SU-DHL-6 (cell line): ENCODE measurements at regions not wholly inside any gene's neighbourhood (a gene's known extent, or its start where the extent isn't known, plus 50 kb on each side); places are given as distances from the start of the nearest gene placed in this dataset.

Experiments used
- H2AFZ ChIP-seq: fragments of 200-600 bp; sonication (generic); 2 replicates; pipeline ENCODE4 v1.6.1; 2014; ENCODE audit warnings: low read depth, mild to moderate bottlenecking, moderate library complexity, mixed read lengths, antibody characterized with exemption, low read length; ENCODE audit not compliant: severe bottlenecking
- H3F3A ChIP-seq: fragments of 200-600 bp; shearing (Covaris generic); 2 replicates; pipeline ENCODE4 v1.6.0; 2016; ENCODE audit warnings: antibody characterized with exemption, mild to moderate bottlenecking; ENCODE audit not compliant: insufficient read depth
- H3K27ac ChIP-seq: fragments of 200-600 bp; sonication (generic); 2 replicates; pipeline ENCODE4 v1.5.1; 2016; ENCODE audit warnings: low read depth, mild to moderate bottlenecking, low read length, moderate library complexity, mixed read lengths
- H3K27me3 ChIP-seq: fragments of 200-600 bp; sonication (generic), shearing (Covaris generic); 2 replicates; pipeline ENCODE4 v1.6.0; 2014; ENCODE audit warnings: mild to moderate bottlenecking, low read length
- H3K36me3 ChIP-seq: fragments of 200-600 bp; sonication (generic); 2 replicates; pipeline ENCODE4 v1.6.1; 2014; ENCODE audit warnings: mild to moderate bottlenecking, low read length, mixed read lengths
- H3K4me2 ChIP-seq: fragments of 300-600, 200-600 bp; shearing (Covaris generic), sonication (generic); 2 replicates; pipeline ENCODE4 v1.6.0; 2014; ENCODE audit warnings: low read length, low read depth, mild to moderate bottlenecking; ENCODE audit not compliant: poor library complexity, severe bottlenecking
- H3K4me3 ChIP-seq: fragments of 200-600 bp; sonication (generic); 2 replicates; pipeline ENCODE4 v1.5.1; 2014; ENCODE audit warnings: antibody characterized with exemption, low read length, mild to moderate bottlenecking, mixed read lengths; ENCODE audit not compliant: insufficient read depth, poor library complexity, severe bottlenecking
- H3K79me2 ChIP-seq: fragments of 200-600 bp; sonication (generic); 2 replicates; pipeline ENCODE4 v1.6.1; 2014; ENCODE audit warnings: mild to moderate bottlenecking, low read length, moderate library complexity; ENCODE audit not compliant: insufficient read depth
- H3K9ac ChIP-seq: fragments of 200-600 bp; sonication (generic); 2 replicates; pipeline ENCODE4 v1.7.0; 2014; ENCODE audit warnings: mild to moderate bottlenecking, low read length
- H3K9me2 ChIP-seq: fragments of 200-600 bp; sonication (generic); replicated peaks from 2 replicates; pipeline ENCODE4 v1.6.1; 2014; ENCODE audit warnings: low read length; ENCODE audit not compliant: insufficient read depth
- H3K9me3 ChIP-seq: fragments of 200-600 bp; sonication (generic); 2 replicates; pipeline ENCODE4 v1.6.1; 2014; ENCODE audit warnings: low read length, mixed read lengths; ENCODE audit not compliant: insufficient read depth
- H4K20me1 ChIP-seq: fragments of 200-600 bp; sonication (generic); 2 replicates; pipeline ENCODE4 v1.6.1; 2014; ENCODE audit warnings: low read depth, mild to moderate bottlenecking, antibody characterized with exemption, low read length, moderate library complexity, mixed read lengths
- CTCF ChIP-seq: fragments of 200-600 bp; sonication (generic); IDR thresholded peaks from one replicate; pipeline ENCODE4 v1.5.1; 2017; ENCODE audit warnings: antibody characterized with exemption, mild to moderate bottlenecking, low read length, moderate library complexity; ENCODE audit not compliant: insufficient read depth, poor library complexity, severe bottlenecking
- EZH2phosphoT487 ChIP-seq: fragments of 200-600 bp; sonication (generic), shearing (Covaris generic); conservative IDR thresholded peaks from 2 replicates; pipeline ENCODE4 v1.6.1; 2018; ENCODE audit warnings: mild to moderate bottlenecking, antibody characterized with exemption, low read length, moderate library complexity, mixed read lengths

GRCh38 chr21:16241479-16241963, 511.7 kb downstream of the USP25 start:
- H3K9me2 ChIP-seq, result no peaks in the 10 kb centered on the region
- no peak overlapping the region for H3K4me2 ChIP-seq
- H3K27me3 ChIP-seq, result no peaks in the 10 kb centered on the region
- H3K27ac ChIP-seq, result no peak overlapping the region
- no peak overlapping the region for H2AFZ ChIP-seq
- no peak overlapping the region for H3K4me3 ChIP-seq
- H3K36me3 ChIP-seq, result no peaks in the 10 kb centered on the region
- H4K20me1 ChIP-seq, result no peaks in the 10 kb centered on the region
- TF ChIP-seq CTCF (no peak), EZH2phosphoT487 (no peak)
- H3F3A ChIP-seq, result no peaks in the 10 kb centered on the region
- no peaks in the 10 kb centered on the region for H3K79me2 ChIP-seq
- no peak overlapping the region for H3K9ac ChIP-seq
- H3K9me3 ChIP-seq, result no peaks in the 10 kb centered on the region

- Histone ChIP-seq H3K27ac (no peak overlapping the region), H3K79me2 (no peaks in the 10 kb centered on the region), H3K9ac (no peak overlapping the region), H4K20me1 (no peaks in the 10 kb centered on the region), H3K36me3 (no peaks in the 10 kb centered on the region), H3K4me2 (no peak overlapping the region), H3K9me2 (no peaks in the 10 kb centered on the region), H2AFZ (no peak overlapping the region), H3K9me3 (no peaks in the 10 kb centered on the region), H3K4me3 (no peak overlapping the region), H3F3A (no peaks in the 10 kb centered on the region), H3K27me3 (no peaks in the 10 kb centered on the region)
- no peak for TF ChIP-seq CTCF
- no peak for TF ChIP-seq EZH2phosphoT487
Observed at GRCh38 chr21:16243396-16243795, 513.6 kb downstream of the USP25 start.

GRCh38 chr21:16248705-16249104, 518.9 kb downstream of the USP25 start:
- Histone ChIP-seq H3K79me2 (no peaks in the 10 kb centered on the region), H3K36me3 (no peaks in the 10 kb centered on the region; the same call in 1 of the 2 replicates), H3K4me3 (no peak overlapping the region), H4K20me1 (no peaks in the 10 kb centered on the region), H3K9me3 (no peaks in the 10 kb centered on the region), H3K27ac (no peak overlapping the region), H3F3A (no peaks in the 10 kb centered on the region), H3K27me3 (no peaks in the 10 kb centered on the region), H2AFZ (no peak overlapping the region), H3K4me2 (no peak overlapping the region), H3K9me2 (no peaks in the 10 kb centered on the region), H3K9ac (no peak overlapping the region)
- no peak for TF ChIP-seq CTCF
- no peak for TF ChIP-seq EZH2phosphoT487
